ENCODE measurements at regions not wholly inside any gene's neighbourhood (a gene's known extent, or its start where the extent isn't known, plus 50 kb on each side); places are given as distances from the start of the nearest gene placed in this dataset.

DNA sequence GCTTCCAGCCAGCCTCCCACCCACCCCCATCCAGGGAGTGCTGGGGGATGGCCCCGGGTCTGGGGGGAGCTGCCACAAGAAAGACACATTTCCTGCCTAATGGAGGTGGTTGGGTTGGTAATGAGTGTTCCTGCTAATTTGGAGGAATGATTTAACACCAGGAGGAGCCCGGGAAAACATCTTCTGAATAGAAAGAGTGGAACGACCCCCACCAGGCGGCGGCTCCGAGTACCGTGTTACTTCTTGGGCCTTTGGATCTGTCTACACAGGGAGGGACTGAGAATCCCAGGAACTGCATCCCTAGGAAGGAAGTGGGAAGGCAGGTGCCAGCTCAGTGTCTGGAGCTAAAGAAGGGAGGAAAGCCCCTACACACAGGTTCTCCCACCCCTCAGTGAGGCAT is 64.6 kb downstream of the TSPAN17 start:
- no peak for DNase-seq

DNA sequence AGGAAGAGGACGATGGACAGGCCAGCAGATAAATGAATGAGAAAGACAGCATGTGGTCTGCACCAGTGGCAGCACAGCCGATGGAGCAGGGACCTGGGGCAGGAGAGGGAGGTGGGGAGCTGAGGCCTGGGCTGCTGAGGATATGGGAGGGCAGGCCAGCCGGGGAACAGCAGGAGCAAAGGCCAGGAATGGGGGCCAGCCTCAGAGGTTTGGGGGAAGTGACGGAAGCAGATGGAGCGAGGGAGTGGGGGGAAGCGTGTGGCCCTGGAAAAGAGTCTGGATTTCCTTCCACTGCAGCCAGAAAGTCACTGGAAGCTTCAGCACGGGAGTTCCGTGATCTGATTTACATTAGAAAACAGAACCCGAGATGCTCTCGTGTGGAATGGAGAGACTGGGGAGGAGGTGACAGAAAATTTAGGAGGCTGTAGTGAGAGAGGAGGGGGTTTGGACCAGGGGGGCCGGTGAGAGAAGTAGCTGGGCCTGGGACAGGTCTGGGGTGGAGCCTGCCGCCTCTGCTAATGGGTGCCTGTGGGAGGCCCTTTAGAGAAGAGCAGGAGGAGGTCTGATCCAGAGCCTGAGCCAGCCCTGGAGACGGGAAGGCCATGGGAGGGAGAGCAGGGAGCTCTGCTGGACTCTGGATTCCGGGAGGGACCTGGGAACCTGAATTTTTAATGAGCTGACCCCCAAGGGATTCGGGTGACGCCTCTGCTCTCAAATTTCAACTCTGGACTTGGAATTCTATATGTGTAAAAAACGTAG is 65.4 kb downstream of the TSPAN17 start:
- no peak for DNase-seq

DNA sequence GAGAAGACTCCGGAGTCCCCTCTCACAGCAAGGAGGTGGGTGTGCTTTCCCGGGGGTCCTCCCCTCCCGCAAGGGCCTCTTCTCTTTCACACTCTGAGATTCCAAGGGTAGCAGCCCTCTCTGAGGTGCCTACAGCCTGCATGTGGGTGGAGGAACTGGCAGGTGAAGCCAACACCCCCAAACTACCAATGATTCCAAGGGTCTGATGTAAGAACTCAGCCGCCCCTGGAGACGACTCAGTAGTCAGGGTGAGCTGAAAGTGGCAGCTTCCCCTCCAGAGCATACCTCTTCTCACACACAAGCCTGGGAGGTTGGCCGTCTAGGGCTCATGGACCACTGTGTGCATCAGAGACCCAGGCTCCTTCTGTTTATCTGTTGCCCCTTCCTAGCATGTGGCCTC is 66.1 kb downstream of the TSPAN17 start:
- no peak for DNase-seq

DNA sequence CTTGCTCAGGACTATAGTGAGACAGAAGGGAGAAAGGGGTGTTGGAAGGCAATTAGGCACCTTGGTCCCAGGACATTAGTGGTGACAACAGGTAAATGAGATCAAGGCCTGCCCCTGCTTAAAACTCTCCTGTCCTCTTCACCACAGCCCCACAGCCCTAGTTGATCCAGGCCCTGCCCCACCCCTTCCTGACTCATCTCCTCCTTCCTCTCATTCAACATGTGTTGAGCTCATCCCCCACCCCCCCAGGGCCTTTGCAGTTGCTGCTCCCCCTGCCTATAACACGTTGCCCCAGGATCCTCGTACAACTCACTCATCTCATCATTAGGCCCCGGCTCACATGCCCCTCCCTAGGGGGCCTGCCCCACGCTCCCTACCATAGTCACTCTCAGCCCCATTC is 66.8 kb downstream of the TSPAN17 start:
- DNase-seq: no peak

DNA sequence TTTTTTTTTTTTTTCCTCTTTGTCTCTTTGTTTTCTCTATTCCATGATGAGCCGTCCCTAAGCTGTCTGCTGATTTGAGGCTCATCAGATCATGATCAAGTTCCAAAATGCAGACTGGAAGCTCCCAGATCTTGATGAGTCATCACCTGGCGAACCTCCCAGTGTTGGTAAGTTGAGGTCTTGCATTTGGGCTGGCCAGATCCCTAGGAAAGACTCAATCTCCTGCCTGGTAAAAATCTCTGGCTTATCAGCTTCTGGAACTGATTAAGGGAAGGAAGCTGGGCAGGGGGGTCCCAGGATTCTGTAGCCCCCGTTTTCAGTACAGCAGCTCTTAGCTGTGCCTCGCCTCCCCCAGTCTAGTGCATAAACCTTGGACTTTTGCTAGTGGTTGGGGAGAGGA is 69.0 kb downstream of the TSPAN17 start:
- no peak for DNase-seq

DNA sequence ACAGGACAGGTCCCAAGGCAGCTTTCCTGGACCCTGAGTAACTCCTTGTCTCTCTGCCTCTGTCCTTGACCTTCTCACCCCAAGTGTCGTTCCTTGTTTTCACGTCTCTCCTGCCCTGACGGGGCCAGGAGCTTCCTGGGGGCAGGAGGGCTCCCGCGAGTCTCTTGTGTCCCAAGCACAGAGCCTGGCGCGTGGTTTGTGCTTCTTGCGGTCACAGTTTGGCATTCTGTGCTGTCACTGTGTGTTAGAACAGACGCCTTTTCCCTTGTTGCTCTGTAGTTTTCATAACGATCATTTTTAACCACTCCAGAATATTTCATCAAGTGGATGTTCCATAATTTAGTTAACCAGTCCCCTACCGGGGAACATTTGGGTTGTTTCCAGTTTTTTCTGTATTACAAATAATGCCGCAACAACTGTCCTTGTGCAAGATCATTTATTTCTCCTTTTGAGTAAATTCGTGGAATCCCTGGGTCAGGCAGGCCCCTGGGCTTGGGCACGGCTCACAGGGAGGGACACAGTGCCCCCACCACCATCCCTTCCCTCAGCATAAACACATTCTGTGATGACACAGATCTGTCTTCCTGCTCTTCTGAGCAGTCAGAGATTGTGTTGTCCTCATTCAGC is 71.9 kb downstream of the TSPAN17 start:
- no peak for DNase-seq

DNA sequence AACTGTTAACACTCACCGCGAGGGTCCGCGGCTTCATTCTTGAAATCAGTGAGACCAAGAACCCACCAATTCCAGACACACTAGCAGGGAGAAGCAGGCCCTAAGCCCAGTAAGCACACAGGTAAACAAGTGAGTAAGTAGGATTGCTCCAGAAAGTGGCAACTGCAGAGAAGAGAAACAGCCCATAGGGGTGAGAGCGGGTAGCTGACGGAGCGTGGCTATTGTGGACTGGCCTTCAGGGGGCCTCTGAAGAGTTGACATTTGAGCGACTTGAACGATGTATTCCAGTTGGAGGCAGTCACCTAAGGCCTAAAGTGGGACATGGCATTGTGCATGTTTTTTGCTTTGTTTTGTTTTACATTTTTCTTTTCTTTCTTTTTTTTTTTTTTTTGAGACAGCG is 74.2 kb downstream of the TSPAN17 start:
- no peak for DNase-seq

DNA sequence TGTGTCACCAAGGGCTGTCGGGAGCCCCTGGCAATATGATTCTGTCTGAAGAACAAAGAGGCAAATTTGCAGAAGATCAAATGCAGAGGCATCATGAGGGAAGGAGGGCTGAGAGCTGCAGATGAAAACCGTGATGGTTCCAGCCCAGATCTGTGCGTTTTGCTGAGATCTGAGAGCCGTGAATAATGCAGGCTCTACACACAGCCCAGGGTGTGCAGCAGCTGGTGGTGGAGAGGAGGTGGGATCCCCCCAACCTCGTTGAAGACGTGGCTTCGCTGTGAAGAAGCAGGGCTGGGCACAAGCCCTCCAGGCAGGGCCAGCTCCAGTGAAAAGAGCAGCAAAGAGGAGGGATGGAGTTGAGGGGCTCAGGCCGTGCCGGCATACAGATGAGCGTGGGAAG is 75.5 kb downstream of the TSPAN17 start:
- no peak for DNase-seq

DNA sequence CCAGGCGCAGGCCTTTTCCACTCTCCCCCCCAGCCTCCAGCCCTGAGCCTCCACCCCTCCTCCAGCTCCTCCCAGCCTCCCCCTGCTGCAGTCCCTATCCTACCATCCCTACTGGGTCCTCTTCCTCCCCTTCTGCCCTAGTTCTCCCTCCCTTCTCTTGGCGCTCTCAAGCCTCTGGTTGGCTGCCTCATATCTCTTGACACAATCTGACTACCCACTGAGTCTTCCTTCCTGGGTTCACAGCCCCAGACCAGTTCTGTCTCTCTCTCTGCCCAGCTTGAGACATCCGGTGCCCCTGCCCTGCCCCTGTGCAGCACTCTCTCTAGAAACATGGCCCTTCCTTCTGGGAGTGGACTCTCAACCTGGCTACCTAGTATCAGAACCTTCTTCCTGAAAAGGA is 76.2 kb downstream of the TSPAN17 start:
- DNase-seq: no peak

DNA sequence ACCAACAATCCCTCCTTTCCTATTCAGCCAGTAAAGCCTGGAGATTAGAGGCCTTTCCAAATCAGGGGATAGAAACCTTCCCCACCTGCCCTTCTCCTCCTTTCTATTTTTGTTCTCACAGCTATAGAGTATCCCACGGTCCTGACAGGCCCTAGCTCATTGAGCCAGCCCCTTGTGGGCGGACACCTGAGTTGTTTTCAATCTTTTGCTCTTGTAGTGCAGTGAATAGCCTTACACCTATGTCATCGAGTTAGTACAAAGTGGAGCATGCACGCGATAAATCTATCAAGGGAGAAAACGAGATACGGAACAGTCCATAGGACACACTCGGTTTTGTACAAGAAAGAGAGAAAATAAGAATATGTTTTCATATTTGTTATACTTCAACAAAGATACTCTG is 77.2 kb downstream of the TSPAN17 start:
- no peak for DNase-seq

DNA sequence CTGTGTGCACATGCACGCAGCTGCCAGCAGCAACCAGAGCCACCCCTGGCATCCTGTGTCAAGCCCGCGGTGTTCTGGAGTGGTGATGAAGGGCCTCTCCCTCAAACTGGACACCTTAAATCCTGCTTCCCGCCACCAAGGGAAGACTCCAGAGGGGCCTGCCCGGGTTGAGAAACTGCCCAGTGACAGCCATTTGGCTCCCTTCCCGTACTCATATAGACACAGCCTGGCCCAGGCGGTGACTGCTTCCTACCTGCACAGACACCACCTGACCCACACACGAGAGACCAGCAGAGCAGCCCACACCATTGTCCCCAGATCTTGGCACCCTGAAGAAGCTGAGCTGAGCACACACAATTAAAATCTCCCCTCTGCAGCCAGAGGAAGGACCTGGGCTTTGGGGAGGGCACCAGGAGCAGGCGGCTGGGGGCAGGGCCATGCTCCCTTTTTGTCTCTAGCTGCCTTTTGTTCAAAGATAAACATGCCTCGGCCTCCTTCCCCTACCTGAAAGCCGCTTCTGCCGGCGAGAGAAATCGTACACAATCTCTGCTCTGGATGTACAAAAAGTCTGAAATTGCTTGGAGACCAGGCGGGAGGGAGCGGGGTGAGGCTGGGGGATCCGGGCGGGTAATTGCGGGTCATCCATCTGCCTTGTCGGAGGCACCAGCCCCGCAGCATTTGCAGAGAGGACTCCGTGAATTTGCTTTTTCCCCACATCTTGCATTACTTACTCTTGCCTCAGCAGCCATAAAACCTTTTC is 78.4 kb downstream of the TSPAN17 start:
- no peak for DNase-seq

DNA sequence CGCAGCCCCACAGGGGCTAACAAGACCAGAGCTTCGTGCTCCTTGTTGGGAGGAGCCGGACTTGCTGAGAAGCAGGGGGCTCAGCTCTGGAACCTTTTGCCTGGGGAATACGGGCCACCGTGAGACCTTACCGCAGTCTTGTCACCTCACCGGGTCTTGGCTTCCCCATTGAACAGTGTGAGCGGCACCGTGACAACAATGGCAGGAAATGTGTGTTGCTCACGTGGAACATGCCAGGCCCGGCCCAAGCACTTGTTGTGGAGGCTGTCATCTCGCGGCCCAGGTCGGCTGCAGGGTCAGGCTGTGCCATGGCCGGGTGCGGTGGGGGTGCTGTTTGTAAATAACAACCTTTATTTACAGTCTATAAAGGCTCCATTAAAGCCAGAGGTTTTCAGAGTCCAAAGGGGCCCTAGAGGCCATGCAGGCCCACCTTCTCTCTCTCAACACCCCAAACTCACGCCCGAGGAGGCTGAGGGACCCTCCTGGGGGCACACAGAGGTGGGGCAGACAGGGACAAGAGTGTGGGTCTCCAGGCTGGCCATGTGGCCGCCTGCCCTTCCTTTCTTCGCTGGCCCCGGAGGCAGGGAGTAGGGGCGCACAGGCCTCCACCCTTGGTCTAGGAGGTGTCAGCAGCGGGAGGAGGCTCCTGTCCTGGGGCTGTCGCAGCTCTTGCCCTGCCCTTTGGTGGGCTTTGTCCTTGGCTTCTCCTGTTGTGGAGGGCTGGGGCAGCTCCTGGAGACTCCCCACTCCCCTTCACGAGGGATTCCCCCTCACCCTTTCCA is 79.7 kb downstream of the TSPAN17 start:
- no peak for DNase-seq

DNA sequence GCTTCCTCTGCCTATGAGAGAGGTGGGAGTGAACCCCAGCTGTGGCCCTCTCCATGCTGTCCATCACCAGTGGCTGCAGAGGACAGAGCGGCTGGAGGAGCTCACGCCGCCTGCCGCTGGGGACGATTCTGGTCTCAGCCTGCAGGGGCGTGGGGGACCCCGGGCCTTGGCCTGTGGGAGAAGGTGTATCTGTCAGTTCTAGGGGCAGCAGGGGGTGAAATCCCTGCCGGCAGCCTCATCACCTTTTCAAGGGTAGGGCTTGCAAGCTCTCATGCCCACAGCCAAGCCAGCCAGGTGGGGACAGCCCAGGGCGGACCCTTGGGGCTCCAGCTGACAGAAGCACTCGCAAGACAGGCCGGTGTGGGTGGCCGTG is 80.2 kb downstream of the TSPAN17 start:
- no peak for DNase-seq

DNA sequence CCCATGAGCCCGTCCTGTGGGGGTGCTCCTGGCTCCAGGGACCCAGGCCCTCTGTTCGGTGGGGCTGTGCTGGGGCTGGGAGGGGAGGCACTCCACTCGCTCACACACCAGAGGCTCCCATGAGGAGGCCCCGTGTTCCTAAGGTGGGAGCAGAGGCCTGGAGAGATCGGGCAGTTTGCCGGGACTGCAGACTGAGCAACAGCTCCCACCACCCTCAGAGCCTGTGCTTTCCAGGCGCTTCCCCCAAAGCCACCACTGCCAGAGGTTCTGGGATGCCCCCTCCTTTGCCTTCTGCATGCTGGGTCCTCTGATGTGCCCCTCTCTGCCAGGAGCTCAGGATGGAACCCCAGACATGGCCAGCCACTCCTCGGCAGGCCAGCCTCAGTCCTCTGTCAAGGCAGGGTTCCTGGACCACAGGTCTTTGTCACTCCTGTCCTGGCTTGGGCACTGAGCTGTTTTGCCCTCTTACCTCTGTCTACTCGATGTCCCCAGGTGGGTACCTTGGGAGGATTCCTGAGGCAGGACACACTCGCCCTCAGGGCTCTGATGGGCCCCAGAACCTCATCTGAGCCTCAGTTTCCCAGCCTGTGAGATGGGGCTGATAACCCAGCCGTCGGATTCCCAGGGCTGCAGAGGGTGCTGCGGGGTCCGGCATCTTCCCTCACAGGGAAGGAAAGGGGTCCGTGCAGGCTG is 80.8 kb downstream of the TSPAN17 start:
- no peak for DNase-seq

DNA sequence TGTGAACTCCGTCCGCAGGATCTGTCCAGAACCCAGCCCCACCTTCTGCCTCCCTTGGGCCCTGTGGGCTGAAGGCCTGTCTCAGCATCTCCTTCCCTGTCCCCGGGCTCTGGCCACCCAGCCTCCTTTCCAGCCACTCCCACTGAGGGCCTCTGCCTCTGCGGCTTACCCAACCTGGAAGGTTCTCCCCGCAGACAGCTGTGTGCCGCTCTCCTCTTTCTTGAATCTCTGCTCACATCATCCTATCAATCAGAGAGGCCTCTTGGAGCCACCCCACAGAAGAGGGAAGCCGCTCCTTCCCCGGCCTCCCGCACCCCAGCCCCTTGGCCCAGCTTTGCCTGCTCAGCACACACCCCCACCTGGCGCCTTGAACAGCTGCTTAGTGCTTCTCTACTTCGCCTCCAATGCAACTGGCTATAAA is 81.5 kb upstream of the UNC5A start:
- DNase-seq: no peak

DNA sequence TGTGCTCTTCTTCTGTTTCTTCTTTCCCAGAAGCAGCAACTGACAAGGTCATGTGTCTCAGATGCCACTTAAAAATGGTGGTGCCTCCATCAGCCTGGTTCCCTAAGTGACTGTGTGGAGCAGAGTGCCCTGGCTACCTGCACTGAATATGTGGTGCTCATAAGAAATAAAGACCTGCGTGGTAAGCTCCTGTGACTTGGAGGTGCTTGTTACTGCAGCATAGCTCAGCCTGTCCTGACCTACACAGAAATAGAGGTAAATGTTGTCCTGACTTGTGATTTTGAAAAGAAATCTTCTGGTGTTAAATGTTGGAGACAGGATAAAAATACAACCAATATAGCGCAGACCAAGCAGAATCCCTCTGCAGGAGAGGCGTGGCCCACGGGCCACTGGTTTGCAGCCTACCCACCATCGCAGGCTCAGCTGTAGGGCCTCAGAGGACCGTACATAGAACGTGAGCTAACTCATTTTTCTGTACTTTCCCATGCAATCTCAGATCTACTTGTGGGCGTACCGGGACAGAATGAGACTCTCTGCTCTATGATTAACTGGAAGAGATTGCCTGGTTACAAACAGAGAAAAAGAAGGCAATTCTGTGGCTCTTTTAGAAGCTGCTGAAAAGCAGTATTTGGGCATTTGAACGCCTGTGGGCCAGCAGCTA is 79.4 kb upstream of the UNC5A start:
- DNase-seq: no peak

DNA sequence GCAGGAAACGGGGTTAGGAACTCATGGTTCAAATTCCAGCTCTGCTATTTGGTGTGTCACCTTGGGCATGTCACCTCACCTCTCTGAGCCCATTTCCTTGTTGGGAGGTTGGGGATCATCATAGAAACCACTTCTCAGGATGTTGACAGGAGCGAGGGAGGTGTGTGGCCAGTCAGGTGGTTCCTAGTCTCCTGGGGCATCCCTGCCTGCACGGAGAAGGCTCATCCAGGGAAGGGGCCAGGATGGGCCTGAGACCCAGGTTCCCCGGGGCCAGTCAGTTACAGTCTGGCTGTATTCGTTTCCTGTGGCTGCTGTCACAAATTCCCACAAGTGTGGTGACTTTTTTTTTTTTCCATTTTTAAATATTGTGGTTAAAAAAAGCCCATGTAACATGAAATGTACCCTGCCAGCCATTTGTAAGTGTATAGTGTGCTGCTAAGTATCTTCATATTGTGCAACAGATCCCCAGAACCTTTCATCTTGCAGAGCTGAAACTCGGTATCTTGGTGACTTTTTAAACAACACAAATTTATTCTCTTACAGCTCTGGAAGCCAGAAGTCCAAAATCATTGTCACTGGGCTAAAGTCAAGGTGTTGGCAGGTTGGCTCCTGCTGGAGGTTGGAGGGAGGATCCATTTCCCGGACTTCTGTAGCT is 78.7 kb upstream of the UNC5A start:
- peak; percentile 14 for DNase-seq

DNA sequence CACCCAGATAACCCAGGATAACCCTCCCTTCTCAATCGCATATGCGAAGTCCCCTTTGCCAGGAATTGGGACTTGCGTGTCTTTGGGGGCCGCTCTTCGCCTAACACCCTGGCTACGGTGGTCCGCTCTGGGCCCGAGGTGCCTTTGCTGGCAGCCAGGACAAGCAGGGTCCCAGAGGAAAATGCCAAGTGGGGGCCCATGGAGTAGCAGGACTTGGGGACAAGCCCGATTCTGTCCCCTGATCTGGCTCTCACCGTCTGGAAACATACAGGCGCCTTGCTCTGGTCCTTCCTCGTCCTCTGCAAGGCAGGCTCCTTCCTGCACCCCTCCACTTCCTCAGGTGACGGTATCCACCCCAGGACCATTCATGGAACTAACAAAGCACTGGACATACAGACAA is 78.1 kb upstream of the UNC5A start:
- no peak for DNase-seq

DNA sequence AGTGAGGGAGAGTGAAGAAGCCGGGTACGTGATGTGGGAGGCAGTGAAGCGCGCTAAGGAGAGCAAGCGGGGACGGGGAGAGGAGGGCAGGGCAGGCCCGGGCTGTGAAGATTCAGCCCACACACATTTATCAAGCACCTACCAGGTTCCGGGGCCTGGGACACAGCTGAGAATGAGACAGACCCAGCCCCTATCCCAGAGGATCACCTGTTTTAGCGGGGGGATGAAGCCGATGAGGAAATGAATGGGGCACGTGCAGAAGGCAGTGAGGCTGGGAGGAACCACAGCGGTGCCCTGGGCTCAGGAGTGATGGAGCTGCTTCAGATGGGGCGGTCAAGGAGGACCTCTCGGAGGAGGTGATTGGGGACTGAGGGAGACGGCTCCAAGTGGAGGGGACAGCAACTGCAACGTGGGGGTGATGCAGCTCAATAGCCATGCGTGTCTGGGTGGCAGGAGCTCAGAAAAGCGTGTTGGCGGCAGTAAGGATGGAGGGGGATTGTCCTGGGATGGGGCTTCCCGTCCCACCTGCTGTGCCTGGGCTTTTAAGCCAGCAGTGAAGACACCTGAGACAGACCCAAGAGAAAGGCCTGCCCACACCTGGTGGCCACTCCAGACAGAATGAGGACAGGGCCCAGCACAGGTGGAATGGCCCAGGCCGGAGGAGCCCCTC is 77.5 kb upstream of the UNC5A start:
- DNase-seq: no peak

DNA sequence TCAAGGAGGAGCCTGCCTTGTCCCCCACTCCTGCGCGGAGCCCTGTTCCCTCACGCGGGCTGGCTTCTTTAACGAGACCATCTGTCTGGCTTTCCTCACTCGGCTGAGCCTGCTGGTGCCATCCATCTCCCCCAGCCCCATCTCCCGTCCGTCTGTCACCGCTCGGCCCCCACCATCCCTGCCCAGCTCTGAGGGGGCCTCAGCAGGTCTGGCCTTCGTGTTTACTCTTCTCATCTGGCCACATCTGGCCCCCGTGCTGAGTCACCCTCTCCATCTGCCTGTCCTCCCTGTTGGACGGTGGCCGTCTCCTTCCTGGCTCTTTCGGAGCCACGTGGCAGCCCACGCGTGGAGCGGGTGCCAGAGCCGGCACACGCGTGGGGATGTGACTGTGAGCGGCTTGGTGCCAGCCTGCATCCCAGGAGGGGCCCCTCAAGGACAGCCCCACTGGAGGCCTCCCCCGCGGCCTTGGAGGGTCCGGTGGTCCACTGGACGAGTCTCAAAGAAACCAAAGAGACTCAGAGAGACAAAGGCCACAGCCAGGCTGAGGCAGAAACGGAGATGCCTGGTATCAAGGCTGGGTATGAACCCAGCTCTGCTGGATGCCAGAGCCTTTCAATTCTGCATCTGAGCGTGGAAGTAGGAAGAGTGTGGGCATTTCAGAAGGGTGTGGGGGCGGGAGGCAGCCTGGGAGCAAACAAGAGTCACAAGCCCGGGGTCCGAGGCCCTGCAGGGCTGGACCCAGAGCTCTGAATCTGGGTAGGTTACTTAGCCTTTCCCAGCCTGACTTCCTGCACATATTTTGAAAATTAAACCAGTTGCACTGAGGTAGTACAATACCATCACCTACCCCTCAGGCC is 76.7 kb upstream of the UNC5A start:
- no peak for DNase-seq
